T-helper 1 cell treated with Interleukin-12 subunit alpha and Interleukin-12 subunit beta and Interleukin-4 antibody, amounts not matched to agents 30 μg/mL and 1 μg/mL, for 36 hours (primary cell): ENCODE measurements at regions not wholly inside any gene's neighbourhood (a gene's known extent, or its start where the extent isn't known, plus 50 kb on each side); places are given as distances from the start of the nearest gene placed in this dataset.

Experiments
- H3K27ac Mint-ChIP-seq: one replicate; pipeline ENCODE4 v1.8.0; 2021; ENCODE audit warnings: mild to moderate bottlenecking, mixed read lengths
- H3K27me3 Mint-ChIP-seq: one replicate; pipeline ENCODE4 v1.8.0; 2021; ENCODE audit warnings: low read depth, mixed read lengths
- H3K36me3 Mint-ChIP-seq: one replicate; pipeline ENCODE4 v1.8.0; 2021; ENCODE audit warnings: low read depth, mixed read lengths
- H3K4me1 Mint-ChIP-seq: one replicate; pipeline ENCODE4 v1.8.0; 2021; ENCODE audit warnings: low read depth, mixed read lengths
- H3K4me3 Mint-ChIP-seq: one replicate; pipeline ENCODE4 v1.8.0; 2021; ENCODE audit warnings: mild to moderate bottlenecking, moderate library complexity, mixed read lengths
- H3K9me3 Mint-ChIP-seq: one replicate; pipeline ENCODE4 v1.8.0; 2021; ENCODE audit warnings: mixed read lengths

DNA sequence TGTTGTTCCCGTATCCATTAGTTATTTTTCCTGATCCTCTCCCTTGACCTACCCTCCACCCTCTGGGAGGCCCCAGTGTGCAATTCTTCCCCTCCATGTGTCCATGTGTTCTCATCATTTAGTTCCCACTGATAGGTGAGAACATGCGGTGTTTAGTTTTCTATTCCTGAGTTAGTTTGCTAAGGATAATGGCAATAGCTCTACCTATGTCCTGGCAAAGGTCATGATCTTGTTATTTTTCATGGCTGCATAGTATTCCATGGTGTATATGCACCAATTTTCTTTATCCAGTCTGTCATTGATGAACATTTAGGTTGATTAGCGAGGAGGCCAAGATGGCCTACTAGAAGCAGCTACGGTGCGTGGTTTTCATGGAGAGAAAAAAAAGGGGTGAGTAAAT is 714.1 kb downstream of the STIM2 start:
- H3K4me1 Mint-ChIP-seq = no peaks in the 10 kb centered on the region
- no peak overlapping the region for H3K27ac Mint-ChIP-seq
- no peaks in the 10 kb centered on the region for H3K27me3 Mint-ChIP-seq
- H3K36me3 Mint-ChIP-seq = no peaks in the 10 kb centered on the region
- no peak overlapping the region for H3K4me3 Mint-ChIP-seq
- peaks cover 11% of the 10 kb centered on the region for H3K9me3 Mint-ChIP-seq

DNA sequence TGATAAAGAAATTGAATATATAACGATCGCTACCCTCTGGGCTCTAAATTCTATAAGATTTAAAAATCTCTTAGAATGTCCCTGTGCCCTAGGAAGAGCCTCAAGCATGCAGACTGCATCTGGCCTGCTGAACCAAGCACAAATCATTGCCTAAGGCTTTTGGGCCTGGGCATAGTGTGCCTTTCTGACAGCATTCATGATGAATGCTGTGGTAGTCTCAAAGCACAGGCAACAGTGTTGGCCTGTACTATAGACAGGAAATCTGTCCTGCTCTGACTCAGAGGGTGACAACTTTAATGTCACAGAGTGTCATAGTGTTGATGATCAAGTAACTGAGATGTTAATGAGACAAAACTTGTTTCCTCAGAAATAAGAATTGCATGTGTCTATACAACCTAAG is 717.3 kb downstream of the STIM2 start:
- H3K9me3 Mint-ChIP-seq = peaks cover 5% of the 10 kb centered on the region
- H3K27me3 Mint-ChIP-seq = no peaks in the 10 kb centered on the region
- H3K4me3 Mint-ChIP-seq = no peak overlapping the region
- H3K27ac Mint-ChIP-seq = no peak overlapping the region
- H3K36me3 Mint-ChIP-seq = no peaks in the 10 kb centered on the region
- H3K4me1 Mint-ChIP-seq = no peaks in the 10 kb centered on the region

DNA sequence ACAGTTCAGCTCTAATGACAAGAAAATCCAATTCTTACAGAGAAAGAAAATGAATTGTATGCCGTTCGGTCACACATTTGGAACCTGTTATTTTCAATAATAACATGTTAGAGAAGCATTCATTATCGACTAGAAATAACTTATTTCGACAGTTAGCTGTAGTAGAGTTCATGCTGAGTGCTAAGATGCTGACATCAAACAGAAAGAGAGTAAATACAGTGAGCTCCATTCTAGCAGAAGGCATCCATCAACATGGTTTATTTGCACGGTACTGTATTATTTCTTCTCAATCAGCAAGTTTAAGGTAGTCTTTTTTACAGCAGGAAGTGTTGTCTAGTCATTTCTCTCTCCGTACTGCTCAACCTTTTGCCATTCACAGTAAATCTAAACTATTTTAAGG is 732.1 kb downstream of the STIM2 start:
- Mint-ChIP-seq H3K4me1 (no peaks in the 10 kb centered on the region), H3K4me3 (no peak overlapping the region), H3K27me3 (no peaks in the 10 kb centered on the region)

DNA sequence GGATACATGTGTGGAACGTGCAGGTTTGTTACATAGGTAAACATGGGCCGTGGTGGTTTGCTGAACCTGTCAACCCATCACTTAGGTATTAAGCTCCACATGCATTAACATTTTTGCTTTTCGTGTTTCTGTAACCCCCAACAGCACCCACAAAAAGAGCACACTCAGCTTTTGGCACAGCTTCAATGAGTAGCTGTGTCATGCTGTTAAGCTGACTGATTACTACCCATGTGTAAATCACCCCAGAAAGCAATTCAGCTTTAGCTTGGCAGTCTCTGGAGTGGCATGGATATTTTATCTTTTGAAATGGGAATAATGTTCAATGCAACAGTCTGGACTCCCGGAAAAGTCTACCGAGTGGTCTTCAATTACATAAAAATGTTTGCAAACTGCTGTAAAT is 734.3 kb downstream of the STIM2 start:
- Mint-ChIP-seq H3K9me3 (peaks cover 2% of the 10 kb centered on the region), H3K27ac (no peak overlapping the region), H3K4me3 (no peak overlapping the region), H3K36me3 (no peaks in the 10 kb centered on the region), H3K27me3 (no peaks in the 10 kb centered on the region), H3K4me1 (no peaks in the 10 kb centered on the region)

More for the DNA sequence above, 732.1 kb downstream of the STIM2 start:
- Mint-ChIP-seq H3K27ac (no peak overlapping the region), H3K9me3 (peaks cover 2% of the 10 kb centered on the region), H3K36me3 (no peaks in the 10 kb centered on the region)

DNA sequence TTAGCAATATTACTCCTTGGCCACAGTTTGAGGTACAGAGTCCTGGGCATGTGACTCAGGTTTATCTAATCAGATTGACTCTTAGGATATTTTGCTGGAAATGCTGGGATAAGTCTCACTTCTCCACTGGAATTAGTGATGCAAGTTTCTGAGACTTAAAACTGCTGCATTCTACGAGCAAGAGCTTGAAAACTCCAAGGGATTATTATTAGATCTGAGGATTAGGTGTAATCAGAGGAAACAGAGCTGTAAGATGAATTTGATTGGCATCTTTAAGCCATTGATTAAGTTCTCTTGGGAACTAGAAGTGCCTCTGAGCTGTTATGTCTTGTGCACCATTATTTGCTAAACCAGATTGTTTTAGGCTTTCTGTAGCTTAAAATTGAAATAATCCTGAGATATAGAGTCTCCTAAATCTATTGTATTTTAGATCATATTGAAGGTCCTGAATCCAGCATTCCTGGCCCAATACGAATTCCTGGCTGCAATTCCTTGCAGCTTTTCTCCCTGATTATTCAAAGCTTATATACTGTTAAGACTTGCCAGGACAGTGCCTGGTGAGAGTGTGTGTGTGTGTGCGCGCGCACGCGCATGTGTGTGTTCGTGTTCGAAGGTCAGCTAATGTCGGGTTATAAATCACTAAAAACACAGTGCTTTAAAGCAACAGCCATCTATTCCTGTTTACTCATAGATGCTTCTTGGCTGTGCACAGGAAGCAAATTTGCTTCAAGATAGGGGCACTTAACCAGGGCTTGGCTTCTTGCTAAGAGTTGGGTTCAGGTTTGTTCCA is 735.1 kb downstream of the STIM2 start:
- Mint-ChIP-seq H3K4me1 (no peaks in the 10 kb centered on the region), H3K4me3 (no peak overlapping the region)

DNA sequence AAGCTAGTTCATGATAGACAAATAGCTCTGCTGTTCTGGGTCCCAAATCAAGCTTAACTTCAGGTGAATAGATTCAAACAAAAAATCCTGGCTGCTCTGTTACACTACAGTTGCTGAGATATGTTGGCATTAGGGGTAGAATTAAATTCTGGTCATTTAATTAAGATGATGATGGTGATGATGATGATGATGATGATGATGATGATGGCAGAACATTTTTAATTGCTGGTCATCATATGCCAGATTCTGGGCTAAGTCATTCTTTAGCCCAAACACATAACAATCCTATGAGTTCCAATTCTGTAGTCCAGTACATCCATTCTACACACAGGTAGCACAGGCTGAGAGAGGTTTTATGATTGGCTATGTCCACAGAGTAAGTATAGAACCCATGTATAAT is 741.5 kb downstream of the STIM2 start:
- Mint-ChIP-seq H3K36me3 (no peaks in the 10 kb centered on the region), H3K4me3 (no peak overlapping the region), H3K9me3 (peaks cover 4% of the 10 kb centered on the region), H3K27ac (no peak overlapping the region), H3K27me3 (no peaks in the 10 kb centered on the region), H3K4me1 (no peaks in the 10 kb centered on the region)

More for the DNA sequence above, 735.1 kb downstream of the STIM2 start:
- no peaks in the 10 kb centered on the region for H3K27me3 Mint-ChIP-seq
- H3K27ac Mint-ChIP-seq = no peak overlapping the region
- H3K36me3 Mint-ChIP-seq = no peaks in the 10 kb centered on the region
- peaks cover 2% of the 10 kb centered on the region for H3K9me3 Mint-ChIP-seq

DNA sequence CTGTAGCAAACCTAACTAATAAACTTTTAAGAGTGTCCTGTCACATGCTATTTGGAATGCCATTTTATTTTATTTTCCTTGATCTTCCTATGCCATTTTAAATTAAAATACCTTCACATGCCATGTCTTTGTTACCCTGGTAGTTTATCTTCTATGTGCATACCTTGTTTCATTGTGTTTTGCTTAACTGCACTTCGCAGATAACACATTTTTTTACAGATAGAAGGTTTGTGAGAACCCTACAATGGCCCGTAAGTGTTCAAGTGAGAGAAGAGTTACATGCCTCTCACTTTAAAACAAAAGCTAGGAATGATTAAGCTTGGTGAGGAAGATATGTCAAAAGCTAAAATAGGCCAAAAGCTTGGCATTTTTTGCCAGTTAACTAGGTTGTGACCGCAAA is 744.1 kb downstream of the STIM2 start:
- Mint-ChIP-seq H3K9me3 (peaks cover 4% of the 10 kb centered on the region), H3K27ac (no peak overlapping the region), H3K4me3 (no peak overlapping the region)

DNA sequence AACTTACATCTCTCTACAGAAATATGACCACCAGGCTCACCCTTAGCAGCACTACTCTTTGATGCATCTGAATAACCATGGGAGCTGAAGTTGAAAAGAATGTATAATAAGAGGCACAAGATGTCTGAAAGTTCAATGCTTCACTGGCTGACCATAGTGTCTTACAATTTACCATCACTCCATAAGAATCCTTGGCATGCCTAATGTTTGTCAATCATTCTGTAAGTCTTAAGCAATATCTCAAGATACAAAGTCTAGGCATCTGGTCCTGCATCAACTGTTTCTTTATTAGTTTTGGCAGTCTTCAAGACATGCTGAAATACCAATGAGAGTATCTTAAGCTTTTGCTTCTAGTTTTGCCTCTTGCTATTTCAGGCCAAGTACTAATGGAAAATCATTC is 755.5 kb downstream of the STIM2 start:
- H3K27ac Mint-ChIP-seq = no peak overlapping the region
- H3K4me1 Mint-ChIP-seq = no peaks in the 10 kb centered on the region
- H3K36me3 Mint-ChIP-seq = no peaks in the 10 kb centered on the region
- no peaks in the 10 kb centered on the region for H3K9me3 Mint-ChIP-seq
- H3K27me3 Mint-ChIP-seq = no peaks in the 10 kb centered on the region
- no peak overlapping the region for H3K4me3 Mint-ChIP-seq

More for the DNA sequence above, 744.1 kb downstream of the STIM2 start:
- H3K36me3 Mint-ChIP-seq = no peaks in the 10 kb centered on the region
- H3K27me3 Mint-ChIP-seq = no peaks in the 10 kb centered on the region
- no peaks in the 10 kb centered on the region for H3K4me1 Mint-ChIP-seq

DNA sequence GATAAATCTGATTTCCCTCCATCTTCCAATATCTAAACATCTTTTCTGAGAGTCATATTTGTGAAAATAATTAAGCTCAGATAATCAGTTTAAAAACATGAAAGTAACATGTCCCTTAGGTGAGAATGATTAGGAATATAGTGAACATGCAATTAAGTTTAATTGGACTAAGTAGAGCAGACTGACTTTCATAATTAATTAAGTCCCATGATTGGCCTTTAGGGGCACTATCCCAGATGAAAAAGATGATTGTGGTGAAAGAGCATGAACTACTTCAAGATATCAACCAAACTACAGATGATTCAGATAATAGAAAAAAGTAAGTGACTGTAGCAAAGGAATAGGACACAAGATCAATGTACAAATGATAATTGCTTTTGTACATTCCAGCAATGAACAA is 758.8 kb downstream of the STIM2 start:
- Mint-ChIP-seq H3K36me3 (no peaks in the 10 kb centered on the region), H3K9me3 (no peaks in the 10 kb centered on the region), H3K4me1 (no peaks in the 10 kb centered on the region), H3K27me3 (no peaks in the 10 kb centered on the region), H3K4me3 (no peak overlapping the region), H3K27ac (no peak overlapping the region)

DNA sequence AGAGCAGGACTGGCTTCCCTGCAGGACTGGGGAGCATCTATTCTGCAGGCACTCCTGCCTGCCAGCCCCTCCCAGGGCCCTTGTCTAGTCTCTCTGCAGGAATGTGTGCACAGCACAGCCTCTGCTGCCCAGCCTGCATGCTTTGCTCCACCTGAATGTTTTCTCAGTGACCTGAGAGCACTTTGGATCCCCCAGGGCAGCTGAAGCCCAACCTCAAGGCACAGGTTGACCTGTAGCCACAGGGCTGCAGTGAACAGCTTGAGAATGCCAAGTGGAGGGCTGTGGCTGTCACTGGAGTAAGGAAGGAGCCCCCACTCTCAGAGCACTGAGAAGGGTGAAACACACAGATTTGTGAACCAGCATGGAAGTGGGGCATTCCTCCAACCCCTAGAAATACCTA is 760.2 kb downstream of the STIM2 start:
- Mint-ChIP-seq H3K27ac (no peak overlapping the region), H3K27me3 (no peaks in the 10 kb centered on the region), H3K4me1 (no peaks in the 10 kb centered on the region), H3K36me3 (no peaks in the 10 kb centered on the region), H3K4me3 (no peak overlapping the region), H3K9me3 (no peaks in the 10 kb centered on the region)

DNA sequence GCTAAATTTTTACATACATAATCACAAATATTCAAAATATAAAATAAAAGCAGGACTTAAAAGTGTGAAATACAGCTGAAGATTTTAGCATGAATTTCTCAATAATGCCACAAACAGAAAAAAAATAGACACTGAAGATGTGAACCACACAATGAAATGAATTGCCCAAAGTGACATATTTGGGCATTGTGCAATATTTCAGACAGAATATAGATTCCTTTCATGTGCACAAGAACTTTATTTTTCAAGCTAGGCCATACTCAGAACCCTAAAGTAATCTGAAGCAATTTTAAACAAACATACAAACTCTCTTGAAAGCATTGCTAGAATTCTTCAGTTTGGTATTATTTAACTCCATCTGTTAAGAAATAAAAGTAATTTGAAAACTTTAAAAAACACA is 764.1 kb downstream of the STIM2 start:
- Mint-ChIP-seq H3K9me3 (no peaks in the 10 kb centered on the region), H3K4me3 (no peak overlapping the region), H3K27ac (no peak overlapping the region), H3K36me3 (no peaks in the 10 kb centered on the region), H3K4me1 (no peaks in the 10 kb centered on the region), H3K27me3 (no peaks in the 10 kb centered on the region)

DNA sequence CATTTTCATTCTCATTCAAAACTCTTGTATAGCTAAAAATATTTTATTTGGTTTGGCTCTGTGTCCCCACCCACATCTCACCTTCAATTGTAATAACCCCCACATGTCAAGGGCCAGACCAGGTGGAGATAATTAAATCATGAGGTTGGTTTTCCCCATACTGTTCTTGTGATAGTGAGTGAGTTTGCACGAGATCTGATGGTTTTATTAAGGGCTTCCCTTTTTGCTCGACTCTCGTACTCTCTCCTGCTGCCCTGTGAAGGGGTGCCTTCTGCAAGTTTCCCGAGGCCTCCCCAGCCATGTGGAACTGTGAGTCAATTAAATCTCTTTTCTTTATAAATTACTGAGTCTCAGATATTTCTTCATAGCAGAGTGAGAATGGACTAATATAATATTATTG is 768.0 kb downstream of the STIM2 start:
- Mint-ChIP-seq H3K4me3 (no peak overlapping the region), H3K36me3 (no peaks in the 10 kb centered on the region), H3K27ac (no peak overlapping the region), H3K4me1 (no peaks in the 10 kb centered on the region), H3K9me3 (no peaks in the 10 kb centered on the region), H3K27me3 (no peaks in the 10 kb centered on the region)

DNA sequence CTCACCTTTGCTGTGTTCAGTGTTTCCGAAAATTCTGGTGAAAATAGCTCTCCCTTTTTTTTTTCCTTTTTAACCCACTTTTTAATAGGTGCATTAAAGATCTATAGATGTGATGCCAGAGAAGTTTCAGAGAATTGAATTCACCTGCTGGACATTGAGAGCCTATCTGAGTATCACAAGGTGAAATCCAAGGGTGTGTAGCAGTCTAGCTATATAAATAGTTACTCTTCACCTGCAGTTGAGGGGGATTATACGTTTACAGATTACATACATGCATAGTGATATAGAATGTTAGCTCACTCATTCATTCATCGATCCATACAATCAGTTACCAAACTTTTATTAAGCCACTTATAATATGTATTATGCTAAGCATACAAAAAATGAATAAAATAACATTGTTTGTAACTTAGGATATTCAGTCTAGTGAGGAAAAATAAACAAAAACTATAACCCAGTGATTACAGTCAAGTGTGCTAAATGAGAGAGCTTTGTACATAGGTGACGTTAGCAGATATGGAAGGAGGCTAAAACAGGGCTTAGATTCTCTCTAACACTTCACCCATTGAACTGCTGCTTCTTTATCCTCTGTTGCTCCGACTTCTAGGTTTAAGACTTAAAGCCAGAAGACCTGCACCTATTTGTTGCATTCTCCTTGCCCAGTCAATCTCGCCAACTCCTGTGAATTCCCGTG is 769.0 kb downstream of the STIM2 start:
- Mint-ChIP-seq H3K4me3 (no peak overlapping the region), H3K27ac (no peak overlapping the region), H3K36me3 (no peaks in the 10 kb centered on the region), H3K9me3 (no peaks in the 10 kb centered on the region), H3K27me3 (no peaks in the 10 kb centered on the region), H3K4me1 (no peaks in the 10 kb centered on the region)

DNA sequence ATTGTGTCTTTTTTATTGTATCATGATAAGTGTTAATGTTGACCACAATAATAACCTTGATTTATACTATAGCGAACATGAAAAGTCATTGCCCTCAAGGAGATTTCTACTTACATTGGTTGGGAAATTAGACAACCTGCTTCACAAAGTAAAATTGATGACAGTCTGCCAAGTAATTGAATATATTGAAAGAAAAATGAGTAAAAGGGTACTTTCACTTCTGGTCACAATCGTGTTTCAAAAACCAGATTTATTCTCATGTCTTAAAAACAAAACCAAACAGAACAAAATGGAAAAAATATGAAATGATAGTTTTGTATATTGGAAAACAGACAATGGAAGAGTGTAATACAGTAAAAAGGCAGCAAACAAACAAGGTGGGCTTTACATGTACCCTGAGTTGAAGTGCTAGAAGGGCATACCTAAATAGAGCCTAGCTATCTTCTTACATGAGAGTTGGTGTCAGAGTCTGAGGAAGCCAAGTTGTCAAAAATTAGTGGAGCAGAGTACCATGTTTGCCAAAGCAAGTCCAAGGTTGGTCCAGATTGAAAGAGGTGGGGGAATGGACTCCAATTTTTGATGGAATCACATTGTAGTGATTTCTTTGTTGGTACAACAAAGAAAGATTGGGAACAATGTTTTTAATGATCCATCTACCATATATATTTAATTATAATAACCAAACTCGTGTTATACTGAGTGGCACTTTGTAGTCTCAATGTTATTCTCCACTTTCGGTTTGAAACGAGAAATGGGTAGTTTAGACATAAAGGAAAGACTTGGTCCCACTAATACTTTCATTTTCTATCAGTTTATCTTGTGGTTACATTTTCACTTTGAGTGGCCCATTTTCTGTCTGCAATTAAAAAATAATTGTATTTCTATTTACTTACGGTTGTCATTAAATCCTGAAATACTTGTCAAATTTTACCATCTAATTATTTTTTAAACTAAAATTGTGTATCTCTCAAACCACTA is 775.6 kb downstream of the STIM2 start:
- Mint-ChIP-seq H3K27ac (no peak overlapping the region), H3K9me3 (no peaks in the 10 kb centered on the region), H3K4me1 (no peaks in the 10 kb centered on the region), H3K27me3 (no peaks in the 10 kb centered on the region), H3K4me3 (no peak overlapping the region), H3K36me3 (no peaks in the 10 kb centered on the region)
